Suprapubic skin (tissue), 4 donors: ENCODE measurements at regions not wholly inside any gene's neighbourhood (a gene's known extent, or its start where the extent isn't known, plus 50 kb on each side); places are given as distances from the start of the nearest gene placed in this dataset.

Experiments
- CTCF ChIP-seq, 2 donors: fragments of 200-600 bp in 1 of 2; fragments of 450-650 bp in 1 of 2; sonication (generic) in 1 of 2; IDR thresholded peaks; one replicate each; pipeline ENCODE4 v1.5.1; 2016 to 2019; ENCODE audit warnings: antibody characterized with exemption in 2 of 2, mild to moderate bottlenecking in 1 of 2, moderate library complexity in 1 of 2
- EP300 ChIP-seq: sonication (generic); formaldehyde crosslinking; IDR thresholded peaks from one replicate; pipeline ENCODE4 v1.6.1; 2017; ENCODE audit warnings: antibody characterized with exemption
- POLR2A ChIP-seq, 2 donors: fragments of 450-650 bp; IDR thresholded peaks; one replicate each; pipeline ENCODE4 v1.6.1; 2017; ENCODE audit warnings: antibody characterized with exemption in 2 of 2, mild to moderate bottlenecking in 2 of 2, moderate library complexity in 2 of 2
- POLR2AphosphoS5 ChIP-seq, 3 donors: sonication (generic); formaldehyde crosslinking; IDR thresholded peaks; one replicate each; pipeline ENCODE4 v1.6.1; 2017; ENCODE audit warnings: antibody characterized with exemption in 3 of 3

DNA sequence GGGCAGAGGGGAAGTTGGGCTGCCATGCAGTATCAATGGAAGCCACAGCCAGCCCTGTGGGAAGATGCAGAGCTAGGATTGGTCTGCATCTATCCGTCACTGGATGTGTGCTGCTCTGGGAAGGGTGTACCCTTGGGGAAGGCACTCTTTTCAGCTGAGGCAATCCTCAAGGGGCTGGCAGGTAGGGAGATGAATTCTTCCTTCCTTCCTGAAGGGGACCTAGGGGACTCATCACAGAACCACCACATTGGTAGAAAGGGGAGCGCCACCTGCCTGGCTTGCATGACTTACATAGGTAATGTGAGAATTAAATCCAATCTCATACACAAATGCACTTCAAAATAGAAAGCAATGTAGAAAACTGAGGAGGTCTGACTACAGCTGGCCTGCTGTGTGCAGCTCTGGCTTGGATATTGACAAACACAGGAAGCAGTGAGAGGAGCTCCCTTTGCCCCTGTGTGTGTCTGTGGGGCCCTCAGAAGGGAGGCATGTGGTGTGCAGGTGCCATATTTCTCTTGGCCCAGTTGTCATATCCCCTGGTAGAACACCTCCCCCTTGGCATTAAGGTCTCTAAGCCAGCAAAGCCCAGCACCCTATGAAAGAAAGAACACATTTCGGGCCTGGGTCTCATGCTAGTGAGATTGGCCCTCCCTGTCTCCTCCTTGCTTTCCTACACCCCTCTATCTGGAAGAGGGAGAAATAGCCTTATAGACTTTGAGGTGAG lies 260.3 kb upstream of the MOCS1 start:
- TF ChIP-seq CTCF (IDR thresholded peaks at IDR 0.05): no peak
- TF ChIP-seq POLR2AphosphoS5 (IDR thresholded peaks at IDR 0.05): no peak
- no peak for TF ChIP-seq POLR2A (IDR thresholded peaks at IDR 0.05)
- no peak for TF ChIP-seq EP300
